Stimulated activated CD4-positive, alpha-beta T cell treated with anti-CD3 and anti-CD28 coated beads, Interleukin-12 subunit alpha, Interleukin-12 subunit beta, amount 100 ng/mL, for 4 hours (primary cell): ENCODE measurements at regions not wholly inside any gene's neighbourhood (a gene's known extent, or its start where the extent isn't known, plus 50 kb on each side); places are given as distances from the start of the nearest gene placed in this dataset.
A peak's percentile ranks its signal among the peaks of the same experiment; 100 is the strongest.
"Not testable (repeated sequence)": the region's sequence is repeated elsewhere in the genome, so short reads cannot be mapped to it uniquely, and the experiment has no call there.

Experiments
- DNase-seq: peaks from one replicate; pipeline ENCODE4 v3.0.0-alpha.2; 2020

GRCh38 chr6:167208819-167209576 lies 51.2 kb upstream of the GPR31 start:
- DNase-seq: no peak

GRCh38 chr6:167209577-167209975 lies 51.8 kb upstream of the GPR31 start:
- DNase-seq: no peak

- DNase-seq: no peak
These were observed 52.9 kb upstream of the GPR31 start for GRCh38 chr6:167210375-167211294.

- DNase-seq: no peak
These were observed 53.5 kb upstream of the GPR31 start for GRCh38 chr6:167211295-167211648.

GRCh38 chr6:167211881-167212712 lies 54.3 kb upstream of the GPR31 start:
- DNase-seq: no peak

GRCh38 chr6:167212713-167213005 lies 54.9 kb upstream of the GPR31 start:
- DNase-seq: no peak

- DNase-seq: no peak
These were observed 56.4 kb upstream of the GPR31 start for GRCh38 chr6:167214206-167214605.

GRCh38 chr6:167215429-167216250 lies 57.9 kb upstream of the GPR31 start:
- not testable (repeated sequence) for DNase-seq

- not testable (repeated sequence) for DNase-seq
These were observed 58.7 kb upstream of the GPR31 start for GRCh38 chr6:167216390-167217050.

- not testable (repeated sequence) for DNase-seq
These were observed 59.3 kb upstream of the GPR31 start for GRCh38 chr6:167217073-167217472.

GRCh38 chr6:167217951-167218759 lies 60.4 kb upstream of the GPR31 start:
- peak; percentile 11 for DNase-seq

GRCh38 chr6:167219079-167219478 lies 61.3 kb upstream of the GPR31 start:
- DNase-seq: not testable (repeated sequence)

- no peak for DNase-seq
These were observed 62.3 kb upstream of the GPR31 start for GRCh38 chr6:167219967-167220512.

GRCh38 chr6:167221400-167222201 lies 63.8 kb upstream of the GPR31 start:
- no peak for DNase-seq

GRCh38 chr6:167225566-167226382 lies 65.3 kb upstream of the UNC93A start:
- not testable (repeated sequence) for DNase-seq

- DNase-seq: no peak
These were observed 64.8 kb upstream of the UNC93A start for GRCh38 chr6:167226383-167226685.

GRCh38 chr6:167226791-167227190 lies 64.3 kb upstream of the UNC93A start:
- DNase-seq: no peak

- no peak for DNase-seq
These were observed 63.1 kb upstream of the UNC93A start for GRCh38 chr6:167227984-167228383.

- DNase-seq: no peak
These were observed 61.5 kb upstream of the UNC93A start for GRCh38 chr6:167229586-167229985.
